ENCODE measurements at regions not wholly inside any gene's neighbourhood (a gene's known extent, or its start where the extent isn't known, plus 50 kb on each side); places are given as distances from the start of the nearest gene placed in this dataset.

GRCh38 chr6:40973304-40973703 is 65.7 kb downstream of the UNC5CL start:
- DNase-seq (ENCODE audit: low spot score), result no peak

GRCh38 chr6:40972814-40973213 is 66.2 kb downstream of the UNC5CL start:
- no peak for DNase-seq (ENCODE audit: low spot score)

- DNase-seq (ENCODE audit: low spot score), result no peak
These were observed 66.8 kb downstream of the UNC5CL start for GRCh38 chr6:40972190-40972589.

GRCh38 chr6:40968620-40969164 is 70.3 kb downstream of the UNC5CL start:
- DNase-seq (ENCODE audit: low spot score), result no peak

- no peak for DNase-seq (ENCODE audit: low spot score)
These were observed 72.2 kb downstream of the UNC5CL start for GRCh38 chr6:40966860-40967259.

- no peak for DNase-seq (ENCODE audit: low spot score)
These were observed 74.0 kb downstream of the UNC5CL start for GRCh38 chr6:40965046-40965445.

GRCh38 chr6:40963019-40963418 is 76.0 kb downstream of the UNC5CL start:
- no peak for DNase-seq (ENCODE audit: low spot score)

- no peak for DNase-seq (ENCODE audit: low spot score)
These were observed 76.8 kb downstream of the UNC5CL start for GRCh38 chr6:40962241-40962640.

GRCh38 chr6:40961831-40962230 is 77.2 kb downstream of the UNC5CL start:
- no peak for DNase-seq (ENCODE audit: low spot score)

GRCh38 chr6:40960742-40961430 is 78.1 kb downstream of the UNC5CL start:
- no peak for DNase-seq (ENCODE audit: low spot score)

GRCh38 chr6:40959781-40960327 is 79.2 kb downstream of the UNC5CL start:
- no peak for DNase-seq (ENCODE audit: low spot score)

- DNase-seq (ENCODE audit: low spot score), result no peak
These were observed 80.3 kb downstream of the UNC5CL start for GRCh38 chr6:40958738-40959137.

- DNase-seq (ENCODE audit: low spot score), result no peak
These were observed 81.2 kb downstream of the UNC5CL start for GRCh38 chr6:40957616-40958492.

- no peak for DNase-seq (ENCODE audit: low spot score)
These were observed 82.1 kb downstream of the UNC5CL start for GRCh38 chr6:40956936-40957335.

- no peak for DNase-seq (ENCODE audit: low spot score)
These were observed 83.9 kb downstream of the UNC5CL start for GRCh38 chr6:40955178-40955545.

- no peak for DNase-seq (ENCODE audit: low spot score)
These were observed 84.4 kb downstream of the UNC5CL start for GRCh38 chr6:40954446-40955177.

GRCh38 chr6:40953486-40953885 is 85.5 kb downstream of the UNC5CL start:
- DNase-seq (ENCODE audit: low spot score), result no peak

- DNase-seq (ENCODE audit: low spot score), result no peak
These were observed 87.9 kb downstream of the UNC5CL start for GRCh38 chr6:40950986-40951698.

GRCh38 chr6:40948570-40948969 is 90.5 kb downstream of the UNC5CL start:
- no peak for DNase-seq (ENCODE audit: low spot score)

- no peak for DNase-seq (ENCODE audit: low spot score)
These were observed 91.0 kb downstream of the UNC5CL start for GRCh38 chr6:40947876-40948526.

GRCh38 chr6:40946738-40947301 is 92.2 kb downstream of the UNC5CL start:
- DNase-seq (ENCODE audit: low spot score), result no peak

Measured in globus pallidus (tissue), 1 donor.